ENCODE measurements at regions not wholly inside any gene's neighbourhood (a gene's known extent, or its start where the extent isn't known, plus 50 kb on each side); places are given as distances from the start of the nearest gene placed in this dataset.

- ChIA-PET POLR2A (no interaction called here), CTCF (no interaction called here)
- Histone ChIP-seq H3K27me3 (ENCODE audit: control insufficient read depth, insufficient read depth, low read length) (no peaks in the 10 kb centered on the region), H3K27ac (ENCODE audit: low read depth, low read length) (no peak overlapping the region), H3K4me3 (ENCODE audit: low read depth, low read length) (no peak overlapping the region), H3K9me3 (ENCODE audit: control insufficient read depth, insufficient read depth, low read length) (no peaks in the 10 kb centered on the region; the same call in 1 of the 2 replicates)
- DNase-seq (ENCODE audit: low read depth, low spot score), result no peak
- TF ChIP-seq CTCF (IDR thresholded peaks at IDR 0.05; ENCODE audit: low read depth, low read length), result no peak
Observed at GRCh38 chr13:84255226-84255797, 373.0 kb upstream of the SLITRK1 start.

GRCh38 chr13:84249463-84249862 lies 367.2 kb upstream of the SLITRK1 start:
- CTCF ChIA-PET, result no interaction called here

GRCh38 chr13:84243340-84243739 lies 361.1 kb upstream of the SLITRK1 start:
- Histone ChIP-seq H3K4me3 (ENCODE audit: low read depth, low read length) (no peak overlapping the region), H3K27me3 (ENCODE audit: control insufficient read depth, insufficient read depth, low read length) (no peaks in the 10 kb centered on the region), H3K9me3 (ENCODE audit: control insufficient read depth, insufficient read depth, low read length) (no peaks in the 10 kb centered on the region), H3K27ac (ENCODE audit: low read depth, low read length) (no peak overlapping the region)
- ChIA-PET CTCF (no interaction called here), POLR2A (no interaction called here)
- DNase-seq (ENCODE audit: low read depth, low spot score), result no peak
- no peak for TF ChIP-seq CTCF (IDR thresholded peaks at IDR 0.05; ENCODE audit: low read depth, low read length)

More at GRCh38 chr13:84249463-84249862, 367.2 kb upstream of the SLITRK1 start:
- no peak for DNase-seq (ENCODE audit: low read depth, low spot score)
- no peak for TF ChIP-seq CTCF (IDR thresholded peaks at IDR 0.05; ENCODE audit: low read depth, low read length)
- POLR2A ChIA-PET, result no interaction called here
- no peak overlapping the region for H3K27ac ChIP-seq (ENCODE audit: low read depth, low read length)
- no peak overlapping the region for H3K4me3 ChIP-seq (ENCODE audit: low read depth, low read length)
- H3K9me3 ChIP-seq (ENCODE audit: control insufficient read depth, insufficient read depth, low read length), result no peaks in the 10 kb centered on the region; the same call in 1 of the 2 replicates
- no peaks in the 10 kb centered on the region for H3K27me3 ChIP-seq (ENCODE audit: control insufficient read depth, insufficient read depth, low read length)

GRCh38 chr13:84239032-84239431 lies 356.8 kb upstream of the SLITRK1 start:
- CTCF ChIA-PET, result no interaction called here

GRCh38 chr13:84238381-84238780 lies 356.1 kb upstream of the SLITRK1 start:
- Histone ChIP-seq H3K9me3 (ENCODE audit: control insufficient read depth, insufficient read depth, low read length) (no peaks in the 10 kb centered on the region), H3K4me3 (ENCODE audit: low read depth, low read length) (no peak overlapping the region), H3K27me3 (ENCODE audit: control insufficient read depth, insufficient read depth, low read length) (no peaks in the 10 kb centered on the region), H3K27ac (ENCODE audit: low read depth, low read length) (no peak overlapping the region)
- ChIA-PET CTCF (no interaction called here), POLR2A (no interaction called here)
- TF ChIP-seq CTCF (IDR thresholded peaks at IDR 0.05; ENCODE audit: low read depth, low read length), result no peak
- no peak for DNase-seq (ENCODE audit: low read depth, low spot score)

More at GRCh38 chr13:84239032-84239431, 356.8 kb upstream of the SLITRK1 start:
- no peak for DNase-seq (ENCODE audit: low read depth, low spot score)
- Histone ChIP-seq H3K4me3 (ENCODE audit: low read depth, low read length) (no peak overlapping the region), H3K9me3 (ENCODE audit: control insufficient read depth, insufficient read depth, low read length) (no peaks in the 10 kb centered on the region), H3K27me3 (ENCODE audit: control insufficient read depth, insufficient read depth, low read length) (no peaks in the 10 kb centered on the region), H3K27ac (ENCODE audit: low read depth, low read length) (no peak overlapping the region)
- TF ChIP-seq CTCF (IDR thresholded peaks at IDR 0.05; ENCODE audit: low read depth, low read length), result no peak
- POLR2A ChIA-PET, result no interaction called here
